ENCODE measurements at regions not wholly inside any gene's neighbourhood (a gene's known extent, or its start where the extent isn't known, plus 50 kb on each side); places are given as distances from the start of the nearest gene placed in this dataset.

- Histone ChIP-seq H3F3A (ENCODE audit: low read length, unreplicated experiment) (no peaks in the 10 kb centered on the region), H3K4me3 (ENCODE audit: low read length) (no peak overlapping the region), H3K9me3 (ENCODE audit: low read length) (no peaks in the 10 kb centered on the region), H3K4me1 (ENCODE audit: insufficient read depth, low read length) (0 out of 2 replicates have a peak, but pooled peaks cover 3% of the 10 kb centered on the region), H3K4me2 (ENCODE audit: low read length) (no peak overlapping the region), H3K9ac (ENCODE audit: low read length) (no peak overlapping the region), H3K27ac (ENCODE audit: low read length) (no peak overlapping the region), H3K27me3 (ENCODE audit: low read length) (no peaks in the 10 kb centered on the region), H3K36me3 (ENCODE audit: low read depth, low read length) (no peaks in the 10 kb centered on the region), H3K9me2 (replicated peaks; ENCODE audit: low read length) (no peaks in the 10 kb centered on the region), H2AFZ (ENCODE audit: low read length) (no peak overlapping the region), H3K79me2 (ENCODE audit: low read length) (no peaks in the 10 kb centered on the region), H4K20me1 (ENCODE audit: low read length) (no peaks in the 10 kb centered on the region)
- POLR2A ChIA-PET (ENCODE audit: unreplicated experiment) = no interaction called here
- no peak for TF ChIP-seq EZH2phosphoT487 (IDR thresholded peaks at IDR 0.05; ENCODE audit: borderline replicate concordance, low read length)
- no peak for TF ChIP-seq EZH2 (IDR thresholded peaks at IDR 0.05; ENCODE audit: low read length, unreplicated experiment)
- TF ChIP-seq CTCF (conservative IDR thresholded peaks at IDR 0.05; ENCODE audit: low read depth, low read length) = no peak
- ATAC-seq (no peak), DNase-seq (no peak)
- no TSS peak for BruUV-seq (replicated peaks)
- intact Hi-C loops (cut with micrococcal nuclease) = no loop called here
- CTCF ChIA-PET = no interaction called here
These were observed 331.8 kb downstream of the GJA1 start for GRCh38 chr6:121767211-121767610.

GRCh38 chr6:121770943-121771342, 335.5 kb downstream of the GJA1 start:
- no peaks in the 10 kb centered on the region for H3K9me3 ChIP-seq (ENCODE audit: low read length)
- no peaks in the 10 kb centered on the region for H3K79me2 ChIP-seq (ENCODE audit: low read length)
- TF ChIP-seq EZH2phosphoT487 (IDR thresholded peaks at IDR 0.05; ENCODE audit: borderline replicate concordance, low read length) (no peak), CTCF (conservative IDR thresholded peaks at IDR 0.05; ENCODE audit: low read depth, low read length) (no peak), EZH2 (IDR thresholded peaks at IDR 0.05; ENCODE audit: low read length, unreplicated experiment) (no peak)
- no peaks in the 10 kb centered on the region for H3F3A ChIP-seq (ENCODE audit: low read length, unreplicated experiment)
- H3K4me2 ChIP-seq (ENCODE audit: low read length) = no peak overlapping the region
- 0 out of 2 replicates have a peak, but pooled peaks cover 3% of the 10 kb centered on the region for H3K4me1 ChIP-seq (ENCODE audit: insufficient read depth, low read length)
- no peaks in the 10 kb centered on the region for H3K27me3 ChIP-seq (ENCODE audit: low read length)
- no peaks in the 10 kb centered on the region for H4K20me1 ChIP-seq (ENCODE audit: low read length)
- no peaks in the 10 kb centered on the region for H3K9me2 ChIP-seq (replicated peaks; ENCODE audit: low read length)
- no peak overlapping the region for H3K9ac ChIP-seq (ENCODE audit: low read length)
- no peak overlapping the region for H2AFZ ChIP-seq (ENCODE audit: low read length)
- peak; percentile 48; the same call in 1 of the 2 replicates for ATAC-seq
- intact Hi-C loops (cut with micrococcal nuclease) = no loop called here
- no TSS peak for BruUV-seq (replicated peaks)
- H3K36me3 ChIP-seq (ENCODE audit: low read depth, low read length) = no peaks in the 10 kb centered on the region
- H3K4me3 ChIP-seq (ENCODE audit: low read length) = no peak overlapping the region
- no peak overlapping the region for H3K27ac ChIP-seq (ENCODE audit: low read length)
- DNase-seq = peak; percentile 27
- POLR2A ChIA-PET (ENCODE audit: unreplicated experiment) = no interaction called here
- CTCF ChIA-PET = no interaction called here

- TF ChIP-seq EZH2phosphoT487 (IDR thresholded peaks at IDR 0.05; ENCODE audit: borderline replicate concordance, low read length) = no peak
- TF ChIP-seq CTCF (conservative IDR thresholded peaks at IDR 0.05; ENCODE audit: low read depth, low read length) = no peak
- no peak for TF ChIP-seq EZH2 (IDR thresholded peaks at IDR 0.05; ENCODE audit: low read length, unreplicated experiment)
- no peaks in the 10 kb centered on the region for H3K27me3 ChIP-seq (ENCODE audit: low read length)
- BruUV-seq (replicated peaks) = no TSS peak
- H3K9ac ChIP-seq (ENCODE audit: low read length) = no peak overlapping the region
- no peaks in the 10 kb centered on the region for H3K36me3 ChIP-seq (ENCODE audit: low read depth, low read length)
- no peak overlapping the region for H3K4me2 ChIP-seq (ENCODE audit: low read length)
- no peaks in the 10 kb centered on the region for H4K20me1 ChIP-seq (ENCODE audit: low read length)
- H3K9me3 ChIP-seq (ENCODE audit: low read length) = no peaks in the 10 kb centered on the region
- DNase-seq (no peak), ATAC-seq (no peak)
- no peaks in the 10 kb centered on the region for H3K9me2 ChIP-seq (replicated peaks; ENCODE audit: low read length)
- H3F3A ChIP-seq (ENCODE audit: low read length, unreplicated experiment) = no peaks in the 10 kb centered on the region
- H3K4me3 ChIP-seq (ENCODE audit: low read length) = no peak overlapping the region
- ChIA-PET CTCF (no interaction called here), POLR2A (ENCODE audit: unreplicated experiment) (no interaction called here)
- H2AFZ ChIP-seq (ENCODE audit: low read length) = no peak overlapping the region
- intact Hi-C loops (cut with micrococcal nuclease) = no loop called here
- H3K27ac ChIP-seq (ENCODE audit: low read length) = no peak overlapping the region
- H3K79me2 ChIP-seq (ENCODE audit: low read length) = no peaks in the 10 kb centered on the region
- 0 out of 2 replicates have a peak, but pooled peaks cover 3% of the 10 kb centered on the region for H3K4me1 ChIP-seq (ENCODE audit: insufficient read depth, low read length)
These were observed 336.7 kb downstream of the GJA1 start for GRCh38 chr6:121771937-121772720.

Data from PC-3 (cell line).